ENCODE measurements at regions not wholly inside any gene's neighbourhood (a gene's known extent, or its start where the extent isn't known, plus 50 kb on each side); places are given as distances from the start of the nearest gene placed in this dataset.

DNA sequence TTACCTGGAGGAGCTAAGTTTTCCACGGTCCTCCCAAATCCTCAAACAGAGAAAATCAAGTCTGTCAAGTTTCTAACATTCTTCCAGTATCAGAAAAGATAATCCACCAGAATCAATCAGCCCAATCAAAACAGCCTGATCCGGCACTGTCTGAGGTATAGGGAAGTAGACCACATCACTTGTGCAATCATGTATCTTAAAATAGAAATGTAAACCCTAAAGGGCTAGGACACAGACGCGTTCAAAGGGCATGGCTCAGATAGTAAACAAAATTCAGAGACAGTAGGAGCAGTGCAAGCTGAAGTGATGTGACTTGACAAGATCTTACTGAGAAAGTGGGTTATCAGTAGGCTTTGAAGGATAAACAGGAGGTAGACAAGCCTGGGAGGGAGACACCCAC lies 252.4 kb upstream of the DAPK1 start:
- H3K27me3 ChIP-seq (ENCODE audit: control insufficient read depth, insufficient read depth, low read length): peaks cover 4% of the 10 kb centered on the region
- H3K36me3 Mint-ChIP-seq: no peaks in the 10 kb centered on the region
- no peaks in the 10 kb centered on the region for H3K9me3 Mint-ChIP-seq
- DNase-seq (no peak), ATAC-seq (no peak)
- intact Hi-C loops (cut with micrococcal nuclease): no loop called here
- no peaks in the 10 kb centered on the region for H3K4me1 Mint-ChIP-seq
- H3K4me1 ChIP-seq (ENCODE audit: control insufficient read depth, insufficient read depth, low read length): no peaks in the 10 kb centered on the region
- no peaks in the 10 kb centered on the region for H3K9me3 ChIP-seq (ENCODE audit: control insufficient read depth, insufficient read depth, low read length)
- WGBS (ENCODE audit: insufficient coverage): 62% methylated on average over 2 of the region's 4 CpGs
- H3K27ac ChIP-seq (ENCODE audit: low read length): no peak overlapping the region
- TF ChIP-seq, protein P1, sequence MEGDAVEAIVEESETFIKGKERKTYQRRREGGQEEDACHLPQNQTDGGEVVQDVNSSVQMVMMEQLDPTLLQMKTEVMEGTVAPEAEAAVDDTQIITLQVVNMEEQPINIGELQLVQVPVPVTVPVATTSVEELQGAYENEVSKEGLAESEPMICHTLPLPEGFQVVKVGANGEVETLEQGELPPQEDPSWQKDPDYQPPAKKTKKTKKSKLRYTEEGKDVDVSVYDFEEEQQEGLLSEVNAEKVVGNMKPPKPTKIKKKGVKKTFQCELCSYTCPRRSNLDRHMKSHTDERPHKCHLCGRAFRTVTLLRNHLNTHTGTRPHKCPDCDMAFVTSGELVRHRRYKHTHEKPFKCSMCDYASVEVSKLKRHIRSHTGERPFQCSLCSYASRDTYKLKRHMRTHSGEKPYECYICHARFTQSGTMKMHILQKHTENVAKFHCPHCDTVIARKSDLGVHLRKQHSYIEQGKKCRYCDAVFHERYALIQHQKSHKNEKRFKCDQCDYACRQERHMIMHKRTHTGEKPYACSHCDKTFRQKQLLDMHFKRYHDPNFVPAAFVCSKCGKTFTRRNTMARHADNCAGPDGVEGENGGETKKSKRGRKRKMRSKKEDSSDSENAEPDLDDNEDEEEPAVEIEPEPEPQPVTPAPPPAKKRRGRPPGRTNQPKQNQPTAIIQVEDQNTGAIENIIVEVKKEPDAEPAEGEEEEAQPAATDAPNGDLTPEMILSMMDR (IDR thresholded peaks at IDR 0.05): no peak
- H3K4me3 ChIP-seq (ENCODE audit: low read length): no peak overlapping the region
- no peak overlapping the region for H3K4me3 Mint-ChIP-seq
- no peak overlapping the region for H3K27ac Mint-ChIP-seq
- H3K36me3 ChIP-seq (ENCODE audit: control insufficient read depth, insufficient read depth, low read length): no peaks in the 10 kb centered on the region
- peaks cover 13 to 53% of the 10 kb centered on the region in 2 donors for H3K27me3 Mint-ChIP-seq (ENCODE audit: low read depth in 2 of 2)

DNA sequence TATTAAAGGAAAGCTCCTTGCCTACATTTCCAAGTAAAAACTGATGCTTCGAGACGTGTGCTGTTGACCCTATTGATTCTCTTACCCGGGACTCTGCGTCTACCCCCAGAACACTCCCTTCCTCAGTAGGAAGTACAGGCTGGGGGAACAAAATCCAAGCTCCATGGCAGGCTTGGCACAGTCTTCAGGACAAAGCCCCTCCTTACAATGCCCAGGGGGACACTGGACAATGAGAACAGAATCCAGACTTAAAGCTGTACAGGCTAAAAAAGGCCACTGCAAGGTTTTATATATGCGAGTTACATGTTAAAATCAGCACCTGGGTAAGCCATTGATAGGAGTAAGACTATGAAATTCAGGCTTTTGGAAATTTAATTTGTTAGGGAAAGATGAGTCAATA lies 250.6 kb upstream of the DAPK1 start:
- Histone ChIP-seq H3K9me3 (ENCODE audit: control insufficient read depth, insufficient read depth, low read length) (no peaks in the 10 kb centered on the region), H3K4me1 (ENCODE audit: control insufficient read depth, insufficient read depth, low read length) (no peaks in the 10 kb centered on the region), H3K36me3 (ENCODE audit: control insufficient read depth, insufficient read depth, low read length) (no peaks in the 10 kb centered on the region), H3K27me3 (ENCODE audit: control insufficient read depth, insufficient read depth, low read length) (peaks cover 4% of the 10 kb centered on the region), H3K27ac (ENCODE audit: low read length) (no peak overlapping the region), H3K4me3 (ENCODE audit: low read length) (no peak overlapping the region)
- Mint-ChIP-seq H3K4me1 (no peaks in the 10 kb centered on the region), H3K27me3 (ENCODE audit: low read depth in 2 of 2) (peaks cover 13 to 44% of the 10 kb centered on the region in 2 donors), H3K4me3 (no peak overlapping the region), H3K9me3 (no peaks in the 10 kb centered on the region), H3K36me3 (no peaks in the 10 kb centered on the region), H3K27ac (no peak overlapping the region)
- intact Hi-C loops (cut with micrococcal nuclease): no loop called here
- WGBS (ENCODE audit: insufficient coverage): 94% methylated on average over 5 of the region's 5 CpGs
- TF ChIP-seq, protein P1 (IDR thresholded peaks at IDR 0.05): no peak
- ATAC-seq (no peak), DNase-seq (no peak)

- Mint-ChIP-seq H3K4me3 (no peak overlapping the region), H3K9me3 (no peaks in the 10 kb centered on the region), H3K36me3 (no peaks in the 10 kb centered on the region), H3K27ac (no peak overlapping the region), H3K4me1 (no peaks in the 10 kb centered on the region), H3K27me3 (ENCODE audit: low read depth in 2 of 2) (peaks cover 13 to 37% of the 10 kb centered on the region in 2 donors)
- no peak overlapping the region for H3K4me3 ChIP-seq (ENCODE audit: low read length)
- TF ChIP-seq, protein P1 (IDR thresholded peaks at IDR 0.05): no peak
- H3K4me1 ChIP-seq (ENCODE audit: control insufficient read depth, insufficient read depth, low read length): no peaks in the 10 kb centered on the region
- H3K36me3 ChIP-seq (ENCODE audit: control insufficient read depth, insufficient read depth, low read length): no peaks in the 10 kb centered on the region
- H3K27ac ChIP-seq (ENCODE audit: low read length): no peak overlapping the region
- 67% methylated on average over 3 of the region's 3 CpGs for WGBS (ENCODE audit: insufficient coverage)
- H3K27me3 ChIP-seq (ENCODE audit: control insufficient read depth, insufficient read depth, low read length): no peaks in the 10 kb centered on the region
- intact Hi-C loops (cut with micrococcal nuclease): no loop called here
- ATAC-seq (no peak), DNase-seq (no peak)
- H3K9me3 ChIP-seq (ENCODE audit: control insufficient read depth, insufficient read depth, low read length): no peaks in the 10 kb centered on the region
Measured at GRCh38 chr9:87249029-87249428, 248.6 kb upstream of the DAPK1 start.

- H3K27ac Mint-ChIP-seq: no peak overlapping the region
- Histone ChIP-seq H3K4me1 (ENCODE audit: control insufficient read depth, insufficient read depth, low read length) (no peaks in the 10 kb centered on the region), H3K27ac (ENCODE audit: low read length) (no peak overlapping the region), H3K9me3 (ENCODE audit: control insufficient read depth, insufficient read depth, low read length) (no peaks in the 10 kb centered on the region), H3K27me3 (ENCODE audit: control insufficient read depth, insufficient read depth, low read length) (no peaks in the 10 kb centered on the region), H3K36me3 (ENCODE audit: control insufficient read depth, insufficient read depth, low read length) (no peaks in the 10 kb centered on the region), H3K4me3 (ENCODE audit: low read length) (no peak overlapping the region)
- H3K36me3 Mint-ChIP-seq: no peaks in the 10 kb centered on the region
- TF ChIP-seq, protein P1 (IDR thresholded peaks at IDR 0.05): no peak
- H3K27me3 Mint-ChIP-seq (ENCODE audit: low read depth in 2 of 2): peaks cover 7 to 32% of the 10 kb centered on the region in 2 donors
- H3K4me1 Mint-ChIP-seq: no peaks in the 10 kb centered on the region
- WGBS (ENCODE audit: insufficient coverage): 95% methylated on average over 1 of the region's 1 CpG
- H3K4me3 Mint-ChIP-seq: no peak overlapping the region
- ATAC-seq: peak in 1 of 3 donors; percentile 21
- DNase-seq: no peak
- intact Hi-C loops (cut with micrococcal nuclease): no loop called here
- no peaks in the 10 kb centered on the region for H3K9me3 Mint-ChIP-seq
Measured at GRCh38 chr9:87250205-87250604, 247.5 kb upstream of the DAPK1 start.
